ENCODE measurements at regions not wholly inside any gene's neighbourhood (a gene's known extent, or its start where the extent isn't known, plus 50 kb on each side); places are given as distances from the start of the nearest gene placed in this dataset.

DNA sequence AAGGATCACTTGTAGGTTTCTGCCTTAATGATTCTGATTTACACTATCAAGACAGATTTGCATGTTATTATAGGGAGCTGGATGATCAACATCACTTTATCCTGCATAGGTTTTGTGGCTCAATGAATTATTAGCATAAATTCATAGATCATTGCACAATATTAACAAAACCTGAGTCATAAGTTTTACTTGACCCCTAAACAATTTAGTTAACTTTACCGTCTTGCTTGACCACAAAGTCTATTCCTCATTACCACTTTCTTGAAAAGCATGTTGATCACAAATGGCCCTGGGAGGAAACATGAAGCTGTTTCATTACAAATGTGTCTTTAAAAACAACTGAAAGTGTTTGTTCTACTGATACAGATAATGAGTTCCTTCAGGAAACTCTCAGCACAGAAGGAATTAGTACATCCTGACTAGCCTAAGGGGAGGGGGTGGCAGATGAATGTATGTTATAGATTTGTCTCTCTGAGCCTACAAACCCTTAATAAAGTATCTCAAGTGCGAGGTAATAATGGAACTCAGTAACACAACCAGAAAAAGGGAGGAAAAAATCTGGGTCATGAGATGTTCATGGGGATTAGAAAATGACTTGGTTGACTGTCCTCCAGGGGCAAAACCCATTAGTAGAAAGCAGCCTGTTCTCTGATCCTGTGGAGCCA is 303.4 kb downstream of the PIK3C3 start:
- no peak for DNase-seq (ENCODE audit: low read depth in 4 of 4, low spot score in 3 of 4)

DNA sequence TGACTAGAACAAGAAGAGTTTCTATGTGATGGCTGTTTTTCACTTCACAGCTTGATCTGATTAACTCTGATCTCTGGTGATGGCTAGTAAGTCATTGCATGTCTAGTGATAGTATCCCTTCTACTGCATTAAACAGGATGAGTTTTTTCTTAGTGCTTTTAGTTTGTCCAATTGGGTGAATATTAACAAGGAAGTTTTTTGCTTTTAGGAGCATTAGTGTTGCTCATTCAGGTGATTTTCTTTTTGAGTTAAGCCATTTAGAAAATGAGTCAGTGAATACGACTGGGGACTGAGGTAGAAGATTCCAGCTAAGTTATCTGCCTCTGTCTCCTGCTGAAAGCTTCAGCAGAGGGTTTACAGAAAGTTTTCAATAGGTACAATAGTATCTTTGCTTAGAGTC is 306.7 kb downstream of the PIK3C3 start:
- no peak for DNase-seq (ENCODE audit: low read depth in 4 of 4, low spot score in 3 of 4)

DNA sequence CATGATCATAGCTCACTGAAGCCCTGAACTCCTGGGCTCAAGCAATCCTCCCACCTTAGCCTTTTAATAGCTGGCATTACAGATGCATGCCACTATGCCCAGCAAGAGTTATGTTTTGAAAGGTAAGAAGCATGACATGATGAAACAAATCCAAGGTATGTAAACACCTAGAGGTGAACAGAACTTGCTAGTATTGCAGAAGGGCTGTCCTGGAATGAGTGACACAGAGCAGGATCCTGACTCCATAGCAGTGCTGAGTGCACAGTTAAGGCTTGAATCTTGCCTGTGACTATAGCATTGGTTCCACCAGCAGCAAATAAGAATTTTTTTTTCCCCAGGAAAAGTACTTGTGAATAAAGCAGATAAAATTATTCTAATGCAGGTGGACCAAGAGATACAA is 309.5 kb downstream of the PIK3C3 start:
- no peak for DNase-seq (ENCODE audit: low read depth in 4 of 4, low spot score in 3 of 4)

DNA sequence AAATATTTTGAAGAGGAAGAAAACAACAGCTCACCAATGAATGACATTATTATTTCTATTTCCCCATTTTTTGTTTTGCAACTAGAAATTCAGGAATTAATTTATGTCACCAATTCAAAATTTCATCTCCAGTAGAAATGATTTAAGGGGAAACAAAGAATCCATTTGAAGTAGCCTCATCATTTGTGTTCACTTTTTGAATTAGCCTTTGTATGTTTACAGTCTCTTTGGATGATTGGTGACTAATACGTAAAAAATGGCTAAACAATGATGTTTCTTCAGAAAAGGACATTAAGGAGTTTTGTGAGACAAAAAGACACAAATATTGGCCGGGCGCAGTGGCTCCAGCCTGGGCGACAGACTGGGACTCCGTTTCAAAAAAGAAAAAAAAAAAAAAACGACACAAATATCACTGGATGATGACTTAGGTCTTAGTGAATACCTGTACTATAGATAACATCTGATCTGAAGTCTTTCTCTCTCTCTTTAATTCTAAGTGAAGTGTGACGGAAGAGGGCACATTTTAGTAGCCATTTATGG is 313.2 kb downstream of the PIK3C3 start:
- DNase-seq (ENCODE audit: low read depth in 4 of 4, low spot score in 3 of 4) = no peak

DNA sequence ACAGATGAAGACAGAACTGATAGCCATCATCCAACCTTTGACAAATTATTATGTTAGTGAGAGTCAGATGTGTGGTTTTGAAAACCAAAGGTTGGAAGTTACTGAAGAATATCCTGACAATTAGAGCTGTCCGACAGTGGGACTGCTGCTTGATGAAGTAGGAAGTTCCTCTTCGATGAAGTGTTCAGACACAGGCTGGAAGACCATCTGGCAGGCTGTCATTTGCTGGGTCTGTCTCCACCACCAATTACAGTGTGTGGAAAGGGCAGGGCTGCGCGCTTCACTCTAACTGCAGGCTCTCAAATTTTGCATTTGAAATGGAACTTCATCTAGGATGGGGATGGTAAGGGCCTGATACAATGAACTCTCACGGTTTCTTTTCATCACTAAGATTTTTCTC is 313.8 kb downstream of the PIK3C3 start:
- DNase-seq (ENCODE audit: low read depth in 4 of 4, low spot score in 3 of 4) = no peak

DNA sequence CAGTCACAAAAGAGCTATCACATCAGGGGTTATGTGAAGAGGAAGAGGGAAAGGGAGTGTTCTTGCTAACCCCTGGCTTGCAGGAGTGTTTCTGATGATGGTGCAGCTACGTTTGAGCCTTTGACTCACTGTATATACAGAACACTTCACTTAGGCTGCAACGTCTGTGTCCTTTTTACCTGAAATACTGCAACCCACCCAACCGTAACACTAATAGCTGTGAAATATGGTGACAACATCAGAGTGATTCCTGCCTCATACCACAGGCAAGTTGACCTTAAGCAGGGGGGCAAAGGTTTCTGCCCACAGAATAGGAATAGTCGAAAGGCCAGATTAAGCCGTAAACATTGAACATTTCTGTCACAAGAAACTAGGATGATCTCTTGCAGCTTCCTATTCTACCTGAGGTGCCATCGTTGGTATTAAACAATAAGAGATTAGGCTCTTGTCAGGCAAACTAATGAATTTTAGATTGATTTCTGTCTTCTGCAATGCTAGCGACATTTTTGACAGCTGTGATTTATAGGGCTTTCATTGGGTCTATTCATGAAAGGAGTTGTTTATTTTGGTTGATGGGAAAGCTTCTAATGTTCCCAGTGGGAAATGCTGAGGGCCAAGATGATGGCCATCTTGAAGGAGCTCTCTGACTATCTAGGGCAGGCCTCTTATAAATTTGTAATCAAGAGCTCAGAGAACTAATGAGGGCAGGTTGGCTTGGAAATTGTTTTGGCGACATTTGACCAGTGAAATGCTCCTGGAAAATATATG is 316.8 kb downstream of the PIK3C3 start:
- DNase-seq (ENCODE audit: low read depth in 4 of 4, low spot score in 3 of 4) = no peak

DNA sequence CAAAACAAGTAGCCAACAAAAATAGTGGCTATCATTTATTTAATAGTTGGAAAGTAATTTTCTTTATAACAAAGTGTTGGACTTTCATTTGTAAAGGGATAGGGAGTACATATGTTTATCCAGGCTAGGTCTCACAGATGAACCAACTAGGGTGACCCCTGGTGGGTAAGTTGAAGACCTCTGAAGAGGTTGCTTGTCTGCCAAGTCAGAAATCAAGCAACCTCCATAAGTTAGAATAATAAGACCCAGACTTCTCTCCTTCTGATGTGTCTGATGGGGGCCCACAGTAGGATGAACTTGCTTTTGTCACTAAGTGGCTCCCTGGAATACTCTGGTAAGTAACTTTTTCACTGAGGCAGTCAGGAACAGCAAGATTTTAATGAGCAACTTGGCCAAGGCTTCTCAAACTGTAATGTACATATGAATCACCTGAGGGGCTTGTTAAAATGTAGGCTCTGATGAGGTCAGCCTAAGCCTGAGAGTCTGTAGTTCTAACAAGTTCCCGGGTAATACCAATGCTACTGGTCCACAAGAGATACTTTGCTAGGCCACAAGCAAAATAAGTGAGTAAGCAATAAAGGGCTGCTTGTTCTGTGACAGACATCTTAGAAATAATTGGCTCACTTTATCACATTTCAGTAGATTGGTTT is 319.6 kb downstream of the PIK3C3 start:
- DNase-seq (ENCODE audit: low read depth in 4 of 4, low spot score in 3 of 4) = no peak

DNA sequence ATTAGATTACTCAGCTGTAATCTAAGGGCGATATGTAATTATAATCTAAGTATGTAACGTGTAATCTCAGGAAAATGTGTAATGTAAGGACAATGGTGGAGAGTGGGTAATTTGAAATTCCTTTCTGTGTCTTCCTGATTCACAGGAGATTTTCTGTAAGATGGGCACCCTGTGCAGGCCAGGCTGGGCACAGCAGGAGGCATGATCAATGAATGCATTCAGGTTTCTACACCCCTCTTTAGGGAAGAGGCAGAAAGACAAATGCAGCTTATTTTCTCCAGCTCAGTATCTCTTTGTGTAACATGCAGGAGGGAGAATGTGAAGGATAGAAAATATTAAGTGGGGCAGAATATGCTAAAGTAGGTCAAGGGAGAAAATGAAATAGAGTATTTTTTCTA is 320.1 kb downstream of the PIK3C3 start:
- DNase-seq (ENCODE audit: low read depth in 4 of 4, low spot score in 3 of 4) = no peak

DNA sequence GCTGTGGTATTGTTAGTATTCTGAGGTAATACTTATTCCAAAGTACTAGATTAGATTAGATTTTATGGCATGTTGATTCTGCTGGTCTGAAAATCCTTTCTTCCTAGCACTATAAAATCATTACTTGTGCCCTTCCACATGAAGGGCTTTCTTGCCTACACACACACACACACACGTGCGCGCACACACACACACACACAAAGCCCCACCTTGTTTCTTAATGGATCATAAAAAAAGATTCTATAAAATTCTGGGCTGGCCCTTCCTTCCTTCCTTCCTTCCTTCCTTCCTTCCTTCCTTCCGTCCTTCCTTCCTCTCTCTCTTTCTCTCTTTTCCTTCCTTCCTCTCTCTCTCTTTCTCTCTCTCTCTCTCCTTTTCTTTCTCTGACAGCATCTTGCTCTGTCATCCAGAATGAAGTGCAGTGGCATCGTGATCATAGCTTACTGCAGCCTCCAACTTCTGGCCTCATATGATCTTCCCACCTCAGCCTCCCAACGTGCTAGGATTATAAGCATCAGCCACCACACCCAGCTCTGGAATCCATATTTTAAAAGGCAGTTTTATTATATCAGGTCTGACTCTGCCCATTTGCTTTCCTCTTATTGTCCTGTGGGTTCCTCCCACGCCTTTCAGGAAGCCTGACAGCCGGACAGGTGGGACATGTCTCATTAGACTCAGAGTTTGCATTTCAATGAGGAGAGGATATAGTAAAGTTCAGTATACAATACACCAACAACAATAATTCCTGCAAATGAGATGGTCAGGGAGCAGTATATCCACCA is 321.1 kb downstream of the PIK3C3 start:
- DNase-seq (ENCODE audit: low read depth in 4 of 4, low spot score in 3 of 4) = no peak

DNA sequence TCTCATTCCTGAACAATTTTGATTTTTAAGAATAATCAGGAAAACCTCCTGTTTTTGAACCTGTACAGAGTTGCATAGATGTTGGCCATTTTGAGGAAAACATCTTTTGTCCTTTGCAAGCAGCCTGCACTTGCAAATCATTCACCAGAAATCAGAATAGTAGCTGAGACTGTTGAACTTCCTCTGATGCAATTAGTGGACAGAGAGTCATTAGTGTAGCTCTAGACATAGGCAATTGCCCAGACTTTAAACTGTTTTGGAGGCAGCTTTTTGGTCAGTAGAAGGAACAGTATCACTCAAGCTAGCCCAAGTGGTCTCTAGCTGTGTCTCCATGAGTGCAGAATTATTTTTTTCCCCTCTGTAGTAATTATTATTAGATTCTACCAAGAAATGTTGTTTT is 326.1 kb downstream of the PIK3C3 start:
- DNase-seq (ENCODE audit: low read depth in 4 of 4, low spot score in 3 of 4) = no peak

DNA sequence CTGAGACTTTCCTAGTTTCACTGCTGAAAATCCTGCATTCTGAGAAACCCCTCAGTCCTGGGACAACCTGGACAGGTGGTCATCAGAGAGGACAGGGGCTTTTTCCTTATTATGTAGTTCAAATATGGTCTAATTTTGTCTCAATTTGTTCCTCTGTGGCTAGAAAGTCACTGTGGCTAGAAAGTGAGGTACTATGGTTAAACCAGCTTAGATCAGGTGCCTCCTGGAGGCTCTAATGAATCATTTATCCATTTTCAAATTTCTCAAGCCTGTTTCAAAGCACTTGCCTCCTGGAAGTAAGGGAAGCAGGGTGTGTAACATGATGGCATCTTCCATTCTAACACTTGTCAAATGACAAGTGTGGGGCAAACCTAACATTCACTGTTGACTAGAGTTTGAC is 326.8 kb downstream of the PIK3C3 start:
- DNase-seq (ENCODE audit: low read depth in 4 of 4, low spot score in 3 of 4) = no peak

DNA sequence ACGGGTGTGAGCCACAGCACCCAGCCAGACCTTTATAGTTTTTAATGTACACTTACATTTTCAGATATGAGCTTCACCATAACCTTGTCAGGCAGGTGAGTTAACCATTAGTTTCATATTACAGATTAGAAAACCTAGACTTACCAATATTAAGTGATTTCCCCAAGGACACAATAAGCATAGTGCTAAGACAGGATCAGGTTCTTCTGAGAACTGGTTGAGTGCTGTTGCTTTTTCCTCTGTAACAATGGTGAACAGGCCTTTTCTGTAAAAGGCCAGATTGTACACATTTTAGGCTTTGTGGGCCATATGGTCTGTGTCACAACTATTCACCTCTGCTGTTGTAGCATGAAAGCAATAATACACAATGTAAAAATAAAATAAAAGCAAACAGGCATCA is 332.0 kb downstream of the PIK3C3 start:
- DNase-seq (ENCODE audit: low read depth in 4 of 4, low spot score in 3 of 4) = no peak

DNA sequence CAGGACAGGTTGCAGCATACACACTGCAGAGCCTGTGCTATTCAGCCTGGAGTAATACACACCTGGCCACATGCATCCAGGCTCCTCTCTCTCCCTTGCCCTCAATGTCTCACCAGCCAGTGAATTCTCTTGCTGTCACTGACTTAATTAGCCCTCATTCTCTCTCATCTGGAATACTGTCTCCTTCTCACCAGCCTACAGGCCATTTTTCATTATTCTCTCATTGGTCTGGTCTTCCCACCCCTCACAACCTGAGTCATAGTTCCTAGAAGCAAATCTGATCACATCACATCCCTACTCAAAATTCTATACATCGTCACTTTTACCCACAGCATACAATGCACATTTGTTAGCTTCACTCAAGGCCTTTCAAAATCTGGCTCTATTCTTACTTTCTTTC is 333.1 kb downstream of the PIK3C3 start:
- DNase-seq (ENCODE audit: low read depth in 4 of 4, low spot score in 3 of 4) = no peak

DNA sequence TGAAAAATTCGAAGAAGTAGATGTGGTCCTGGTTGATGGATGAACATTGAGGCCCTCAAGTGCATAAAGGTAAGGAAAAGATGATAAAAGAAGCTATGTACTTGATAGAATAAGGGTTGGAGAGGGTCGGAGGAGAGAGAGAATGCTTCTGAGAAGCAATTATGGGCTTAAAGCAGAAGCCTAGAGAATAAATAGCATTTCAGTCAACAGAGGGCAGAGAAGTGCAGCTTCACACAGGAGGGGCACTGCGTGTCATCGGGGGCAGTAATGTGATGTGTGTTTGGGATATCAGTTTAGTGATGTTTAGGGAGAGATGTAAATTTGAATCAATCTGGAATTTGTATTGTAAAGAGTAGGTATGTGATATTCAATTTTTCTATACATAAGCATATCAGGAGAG is 334.5 kb downstream of the PIK3C3 start:
- no peak for DNase-seq (ENCODE audit: low read depth in 4 of 4, low spot score in 3 of 4)

DNA sequence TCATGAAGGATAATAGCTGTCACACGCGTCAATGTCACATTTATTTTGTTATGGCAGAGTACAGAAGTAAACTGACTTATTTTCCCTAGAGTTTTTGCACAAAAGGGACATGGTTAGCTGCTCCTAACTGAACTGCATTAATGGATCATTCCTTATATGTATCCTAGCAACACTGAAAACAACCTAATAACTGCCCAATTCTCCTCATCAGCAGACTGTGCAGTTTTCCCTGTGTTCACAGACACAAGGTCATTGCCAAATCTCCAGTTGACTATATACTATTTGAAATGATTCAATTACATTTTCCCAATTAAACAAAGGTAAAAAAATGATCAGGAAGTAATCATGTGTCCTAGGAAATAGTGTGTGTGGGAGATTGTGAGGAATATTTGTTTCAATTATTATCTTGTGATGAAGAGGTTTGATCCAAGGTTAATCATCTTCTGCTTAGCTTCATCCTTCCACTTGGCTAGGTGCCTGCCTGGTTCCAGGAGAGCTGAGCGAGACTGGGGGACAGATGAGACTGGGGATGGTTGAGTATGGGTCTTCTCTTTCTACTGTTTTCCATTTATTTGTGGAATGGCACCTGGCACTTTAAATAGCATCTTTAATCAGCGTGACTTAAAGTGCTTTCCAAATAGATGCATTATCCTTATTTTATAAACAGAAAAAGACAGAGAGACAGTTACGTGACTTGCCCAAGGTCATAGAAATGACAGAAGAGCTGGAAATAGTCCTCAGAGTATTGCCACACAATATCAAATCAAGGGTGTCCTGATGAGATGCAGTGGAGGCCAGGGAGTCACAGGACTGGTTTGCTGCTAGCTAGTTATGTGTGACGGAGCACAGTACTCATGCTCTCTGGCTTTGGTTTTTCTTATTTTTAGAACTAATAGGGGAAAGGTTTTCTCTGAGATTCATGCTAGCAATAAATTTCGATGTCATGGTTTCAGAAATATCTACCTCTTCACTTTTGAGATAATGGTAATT is 335.6 kb downstream of the PIK3C3 start:
- no peak for DNase-seq (ENCODE audit: low read depth in 4 of 4, low spot score in 3 of 4)

DNA sequence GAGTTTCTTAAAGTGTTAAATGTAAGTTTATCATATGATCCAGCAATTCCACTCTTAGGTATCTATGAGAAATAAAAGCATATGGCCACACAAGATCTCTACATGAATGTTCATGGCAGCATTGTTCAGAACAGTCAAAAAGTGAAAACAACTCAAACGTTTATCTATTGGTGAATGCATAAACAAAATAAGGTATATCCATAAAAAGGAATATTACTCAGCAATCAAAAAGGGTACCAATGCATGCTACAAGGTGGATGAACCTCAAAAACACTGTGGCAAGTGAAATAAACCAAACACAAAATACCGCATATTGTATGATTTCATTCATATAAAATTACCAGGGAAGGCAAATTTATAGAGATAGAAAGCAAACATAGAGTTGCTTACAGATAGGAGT is 337.6 kb downstream of the PIK3C3 start:
- no peak for DNase-seq (ENCODE audit: low read depth in 4 of 4, low spot score in 3 of 4)

DNA sequence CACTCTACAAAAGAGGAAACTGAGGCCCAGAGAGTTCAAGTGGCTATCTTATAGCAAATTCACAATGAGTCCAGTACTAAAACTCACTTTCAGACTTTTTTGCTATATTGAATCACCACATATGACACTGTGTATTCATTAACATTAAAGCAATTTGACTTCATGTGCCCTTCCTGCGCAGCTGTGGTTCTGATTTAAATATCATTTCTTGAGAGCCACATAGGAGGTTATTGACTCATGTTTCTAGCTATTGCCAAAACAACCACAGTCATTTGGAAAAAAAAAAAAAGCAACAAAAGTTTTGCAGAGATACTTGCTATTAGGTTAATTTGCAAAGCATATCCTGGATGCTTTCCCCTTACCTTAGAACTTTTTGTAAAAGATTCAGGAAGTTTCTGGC is 341.2 kb downstream of the PIK3C3 start:
- no peak for DNase-seq (ENCODE audit: low read depth in 4 of 4, low spot score in 3 of 4)

DNA sequence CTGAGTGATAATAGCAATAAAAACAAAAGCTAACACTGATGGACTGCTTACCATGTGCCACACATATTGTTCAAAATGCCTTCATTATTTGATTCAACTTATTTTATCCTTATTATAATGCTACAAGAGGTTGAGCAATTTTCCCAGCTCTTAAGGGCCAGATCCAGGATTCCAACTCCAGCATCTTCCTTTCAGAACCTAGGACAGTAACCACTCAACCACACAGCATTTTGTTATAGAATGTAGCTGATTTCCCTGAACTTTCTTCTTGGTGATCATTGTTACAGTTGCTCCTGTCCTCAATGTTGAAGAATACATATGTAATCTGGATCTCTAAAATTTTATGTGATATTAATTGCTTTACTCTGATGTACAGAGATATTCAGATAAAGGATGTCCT is 341.7 kb downstream of the PIK3C3 start:
- no peak for DNase-seq (ENCODE audit: low read depth in 4 of 4, low spot score in 3 of 4)

DNA sequence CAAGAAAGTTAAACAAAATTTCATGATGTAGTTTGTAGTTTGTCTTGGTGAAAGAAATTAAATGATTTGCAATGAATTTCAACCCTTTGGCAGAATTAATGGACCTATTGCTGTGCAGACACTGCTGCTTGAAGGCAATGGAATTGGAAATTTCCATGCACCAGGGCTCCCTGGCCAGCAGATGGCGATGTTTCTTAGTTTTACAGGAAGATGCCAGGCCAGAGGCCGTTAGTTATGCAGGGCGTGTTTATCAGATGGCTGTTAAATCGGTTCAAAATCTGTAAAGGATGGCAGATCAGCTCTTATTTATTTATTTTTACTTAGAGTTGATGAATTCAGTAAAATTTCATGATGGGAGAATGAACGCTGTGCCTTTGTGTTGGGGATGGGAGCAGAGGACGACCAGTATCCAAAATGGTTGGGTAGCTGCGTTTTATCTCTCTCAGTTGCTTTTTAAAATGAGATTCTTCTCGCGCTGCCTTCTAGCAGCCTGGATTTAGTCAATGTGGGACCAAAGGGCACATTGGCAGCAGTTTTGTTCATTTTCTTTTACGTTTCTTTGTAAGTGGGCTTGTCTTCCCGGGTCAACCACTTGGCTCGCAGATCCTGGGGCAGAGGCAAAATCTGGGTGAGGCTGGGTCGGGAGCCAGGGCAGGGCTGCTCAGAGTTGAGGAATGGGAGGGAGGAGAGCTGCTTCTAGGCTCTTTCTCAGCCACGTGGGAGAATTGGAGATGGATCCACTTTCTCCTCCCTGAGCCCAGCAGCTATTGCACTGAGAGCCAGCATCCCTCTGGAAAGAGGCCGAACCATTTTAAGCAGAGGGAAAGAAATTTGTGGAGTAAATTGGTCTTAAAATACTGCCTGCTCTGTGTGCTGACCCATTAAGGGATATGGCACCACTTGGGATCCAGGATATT is 344.0 kb downstream of the PIK3C3 start:
- peak; percentile 67 to 75 (median 72) for DNase-seq (ENCODE audit: low read depth in 4 of 4, low spot score in 3 of 4)

Data from right renal pelvis (tissue), 4 donors.